ENCODE measurements at regions not wholly inside any gene's neighbourhood (a gene's known extent, or its start where the extent isn't known, plus 50 kb on each side); places are given as distances from the start of the nearest gene placed in this dataset.
A peak's percentile ranks its signal among the peaks of the same experiment; 100 is the strongest.
"Not testable (repeated sequence)": the region's sequence is repeated elsewhere in the genome, so short reads cannot be mapped to it uniquely, and the experiment has no call there.

DNA sequence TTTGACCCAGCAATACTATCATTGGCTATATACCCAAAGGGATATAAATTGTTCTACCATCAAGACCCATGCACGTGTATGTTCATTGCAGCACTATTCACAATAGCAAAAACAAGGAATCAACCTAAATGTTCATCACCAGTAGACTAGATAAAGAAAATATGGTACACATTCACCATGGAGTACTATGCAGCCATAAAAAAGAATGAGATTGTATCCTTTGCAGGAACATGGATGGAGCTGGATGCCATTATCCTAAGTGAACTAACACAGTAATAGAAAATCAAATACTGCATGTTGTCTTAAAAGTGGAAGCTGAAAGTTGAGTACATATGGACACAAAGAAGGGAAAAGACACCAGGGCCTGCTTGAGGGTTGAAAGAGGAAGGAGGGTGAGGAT is 803.1 kb upstream of the PCDH10 start:
- DNase-seq (ENCODE audit: low read depth), result no peak

DNA sequence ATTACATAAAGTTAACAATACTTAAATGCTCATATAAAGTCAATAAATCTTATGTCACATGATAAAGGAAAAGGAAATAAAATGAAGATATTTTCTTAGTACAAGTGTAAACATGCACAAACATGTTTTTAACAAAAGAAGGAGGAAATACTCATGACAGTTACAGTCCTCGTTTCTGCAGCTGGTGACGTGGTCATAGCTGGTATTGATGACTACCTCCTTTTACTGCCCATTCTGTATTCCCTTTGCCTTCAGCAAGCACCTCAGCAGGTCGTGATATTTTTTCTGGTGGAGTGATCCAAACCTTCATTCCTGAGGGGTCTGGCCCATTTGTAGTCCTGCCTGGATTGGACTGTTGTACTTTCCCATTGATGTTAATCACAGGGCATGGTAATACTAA is 797.5 kb upstream of the PCDH10 start:
- DNase-seq (ENCODE audit: low read depth), result not testable (repeated sequence)

DNA sequence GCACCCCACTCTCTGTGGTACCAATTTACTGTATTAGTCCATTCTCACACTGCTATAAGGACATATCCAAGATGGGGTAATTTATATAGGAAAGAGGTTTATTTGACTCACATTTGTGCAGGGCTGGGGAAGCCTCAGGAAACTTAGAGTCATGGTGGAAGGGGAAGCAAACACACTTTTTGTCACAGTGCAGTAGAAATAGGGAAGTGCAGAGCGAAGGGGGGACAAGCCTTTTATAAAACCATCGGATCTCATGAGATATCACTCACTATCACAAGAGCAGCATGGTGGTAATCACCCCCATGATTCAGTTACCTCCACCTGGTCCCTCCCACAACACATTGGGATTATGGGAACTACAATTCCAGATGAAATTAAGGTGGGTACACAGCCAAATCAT is 766.9 kb upstream of the PCDH10 start:
- no peak for DNase-seq (ENCODE audit: low read depth)

- DNase-seq (ENCODE audit: low read depth), result no peak
Observed at GRCh38 chr4:132383571-132384199, 765.4 kb upstream of the PCDH10 start.

- DNase-seq (ENCODE audit: low read depth), result no peak
Observed at GRCh38 chr4:132384709-132385108, 764.4 kb upstream of the PCDH10 start.

DNA sequence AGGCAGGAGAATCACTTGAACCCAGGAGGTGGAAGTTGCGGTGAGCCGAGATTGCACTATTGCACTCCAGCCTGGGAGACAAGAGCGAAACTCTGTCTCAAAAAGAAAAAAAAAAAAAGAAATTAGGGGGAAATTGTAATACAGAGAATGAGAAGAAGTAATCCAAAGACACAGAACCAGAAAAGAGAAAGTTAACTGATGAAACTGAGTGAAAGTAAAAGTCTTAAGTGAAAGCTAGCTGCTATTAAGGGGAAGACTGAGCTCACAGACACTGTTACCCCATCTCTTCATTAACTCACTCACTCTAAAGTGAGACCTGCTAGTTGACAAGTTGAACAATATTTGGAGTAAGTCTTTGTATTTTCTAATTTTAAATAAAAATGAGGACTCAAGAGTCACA is 763.0 kb upstream of the PCDH10 start:
- no peak for DNase-seq (ENCODE audit: low read depth)

- DNase-seq (ENCODE audit: low read depth), result no peak
Observed at GRCh38 chr4:132387060-132387459, 762.0 kb upstream of the PCDH10 start.

- DNase-seq (ENCODE audit: low read depth), result no peak
Observed at GRCh38 chr4:132395561-132395960, 753.5 kb upstream of the PCDH10 start.

GRCh38 chr4:132396636-132397035 is 752.5 kb upstream of the PCDH10 start:
- DNase-seq (ENCODE audit: low read depth), result no peak

- no peak for DNase-seq (ENCODE audit: low read depth)
Observed at GRCh38 chr4:132417220-132417619, 731.9 kb upstream of the PCDH10 start.

GRCh38 chr4:132427125-132427524 is 722.0 kb upstream of the PCDH10 start:
- DNase-seq (ENCODE audit: low read depth), result no peak

DNA sequence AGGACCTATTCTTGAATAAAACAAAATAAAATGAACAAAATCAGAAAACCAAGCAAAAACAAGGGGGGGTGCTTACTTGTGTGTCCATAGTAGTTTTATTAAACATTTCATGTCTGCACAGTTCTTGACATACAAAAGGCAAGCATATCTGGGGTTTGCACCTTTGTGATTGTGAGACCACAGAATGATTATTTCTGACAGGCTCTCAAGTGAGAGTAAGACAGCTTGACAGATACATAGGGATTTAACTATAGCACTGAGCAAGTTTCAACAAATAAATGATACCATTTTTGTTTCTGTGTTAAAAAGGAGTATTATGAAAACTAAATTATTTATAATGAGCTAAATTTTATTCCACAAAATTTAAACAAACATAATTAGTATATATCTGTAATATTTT is 712.0 kb upstream of the PCDH10 start:
- DNase-seq (ENCODE audit: low read depth), result no peak

DNA sequence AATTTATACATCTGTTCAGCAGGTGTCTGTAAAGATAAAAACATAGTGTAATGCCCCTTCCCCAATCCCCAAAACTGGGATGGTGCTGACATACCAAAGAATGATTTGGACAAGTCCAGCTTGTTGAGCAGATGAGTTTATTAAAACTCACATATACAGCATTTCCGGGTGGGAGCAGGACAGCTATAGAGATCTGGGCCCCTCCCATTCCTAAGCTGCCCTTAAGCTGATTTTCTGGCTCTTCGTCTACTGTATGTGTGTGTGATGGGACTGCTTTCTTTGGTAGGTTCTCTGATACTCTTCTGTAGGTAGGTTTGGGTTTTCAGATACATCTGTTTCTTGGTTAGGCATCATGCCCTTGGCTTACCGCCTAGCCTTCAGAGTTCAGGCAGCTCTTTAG is 703.7 kb upstream of the PCDH10 start:
- no peak for DNase-seq (ENCODE audit: low read depth)

DNA sequence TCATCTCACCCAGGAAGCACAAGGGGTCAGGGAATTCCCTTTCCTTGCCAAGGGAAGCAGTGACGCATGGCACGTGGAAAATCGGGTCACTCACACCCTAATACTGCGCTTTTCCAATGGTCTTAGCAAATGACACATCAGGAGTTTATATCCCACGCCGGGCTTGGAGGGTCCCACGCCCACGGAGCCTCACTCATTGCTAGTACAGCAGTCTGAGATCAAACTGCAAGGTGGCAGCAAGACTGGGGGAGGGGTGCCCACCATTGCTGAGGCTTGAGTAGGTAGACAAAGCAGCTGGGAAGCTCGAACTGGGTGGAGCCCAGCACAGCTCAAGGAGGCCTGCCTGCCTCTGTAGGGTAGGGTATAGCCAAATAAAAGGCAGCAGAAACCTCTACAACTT is 691.1 kb upstream of the PCDH10 start:
- DNase-seq (ENCODE audit: low read depth), result not testable (repeated sequence)

DNA sequence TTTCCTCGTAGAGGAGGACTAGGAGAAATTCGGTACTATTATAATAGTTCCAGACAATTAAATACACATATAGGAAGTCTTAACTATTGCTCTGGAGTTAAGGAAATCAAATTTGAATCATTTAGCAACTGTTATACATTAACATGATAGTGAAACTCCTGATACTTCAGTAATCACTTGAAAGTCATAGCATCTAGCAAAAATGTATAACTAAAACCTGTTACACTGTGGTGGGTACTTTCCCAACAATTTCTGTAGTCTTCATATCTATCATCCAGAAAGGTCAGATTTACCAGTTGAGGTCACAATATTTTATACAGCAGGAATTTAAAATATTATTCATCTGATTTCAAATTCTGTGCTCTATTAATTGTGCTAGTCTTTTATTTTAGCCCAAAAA is 669.6 kb upstream of the PCDH10 start:
- no peak for DNase-seq (ENCODE audit: low read depth)

DNA sequence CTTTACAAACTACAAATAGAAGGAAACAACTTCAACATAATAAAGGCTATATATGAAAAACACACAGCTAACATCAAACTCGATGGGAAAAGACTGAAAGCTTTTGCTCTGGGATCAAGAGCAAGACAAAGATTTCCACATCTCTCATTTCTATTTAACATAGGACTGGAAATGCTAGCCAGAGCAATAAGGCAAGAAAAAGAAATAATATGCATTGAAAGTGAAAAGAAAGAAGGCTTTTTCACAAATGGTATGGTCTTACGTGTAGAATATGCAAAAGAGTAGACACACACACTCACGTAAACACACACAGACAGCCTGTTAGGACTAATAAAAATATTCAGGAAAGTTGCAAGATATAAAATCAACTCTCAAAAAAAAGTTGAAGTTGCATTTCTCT is 660.5 kb upstream of the PCDH10 start:
- no peak for DNase-seq (ENCODE audit: low read depth)

GRCh38 chr4:132493476-132493875 is 655.6 kb upstream of the PCDH10 start:
- no peak for DNase-seq (ENCODE audit: low read depth)

GRCh38 chr4:132495267-132495812 is 653.8 kb upstream of the PCDH10 start:
- DNase-seq (ENCODE audit: low read depth), result not testable (repeated sequence)

DNA sequence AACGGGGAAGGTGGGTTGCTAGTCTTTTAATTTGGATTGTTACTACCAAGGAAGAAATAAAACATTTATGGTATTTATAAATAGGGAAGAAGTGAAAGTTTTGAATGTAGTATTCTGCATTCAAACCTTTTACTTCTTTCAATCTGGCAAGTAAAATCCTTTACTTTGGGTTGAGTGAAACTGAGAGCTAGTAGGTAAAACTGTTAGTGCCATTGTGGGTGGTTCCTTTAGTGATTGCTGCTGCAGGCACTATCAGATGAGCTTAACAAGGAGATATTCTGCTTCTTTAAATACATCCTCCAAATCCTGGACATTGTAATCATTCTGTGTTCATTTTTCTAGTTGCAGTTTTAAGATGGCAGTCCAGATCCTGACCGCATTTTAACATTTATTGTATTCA is 650.9 kb upstream of the PCDH10 start:
- DNase-seq (ENCODE audit: low read depth), result no peak

DNA sequence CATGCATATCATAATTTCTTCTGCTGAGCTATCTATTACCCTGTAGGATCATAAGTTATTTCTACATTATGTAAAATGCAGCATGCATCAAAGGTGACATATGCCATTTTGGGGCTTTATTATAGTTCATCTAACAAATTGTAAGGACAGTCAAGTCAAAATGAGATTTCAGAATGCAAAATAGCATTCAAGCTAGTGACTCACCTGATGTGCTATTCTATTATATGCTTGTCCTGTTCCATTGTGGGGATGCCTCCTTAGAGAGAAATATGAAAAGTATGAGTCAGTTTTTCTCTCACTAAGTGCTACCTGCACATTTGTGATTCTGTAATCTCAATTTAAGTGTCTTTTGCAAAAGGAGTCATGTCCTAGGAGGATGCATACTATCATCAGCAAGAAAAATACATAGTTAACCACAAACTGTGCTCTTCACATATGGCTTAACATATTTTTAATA is 647.0 kb upstream of the PCDH10 start:
- DNase-seq (ENCODE audit: low read depth), result no peak

DNA sequence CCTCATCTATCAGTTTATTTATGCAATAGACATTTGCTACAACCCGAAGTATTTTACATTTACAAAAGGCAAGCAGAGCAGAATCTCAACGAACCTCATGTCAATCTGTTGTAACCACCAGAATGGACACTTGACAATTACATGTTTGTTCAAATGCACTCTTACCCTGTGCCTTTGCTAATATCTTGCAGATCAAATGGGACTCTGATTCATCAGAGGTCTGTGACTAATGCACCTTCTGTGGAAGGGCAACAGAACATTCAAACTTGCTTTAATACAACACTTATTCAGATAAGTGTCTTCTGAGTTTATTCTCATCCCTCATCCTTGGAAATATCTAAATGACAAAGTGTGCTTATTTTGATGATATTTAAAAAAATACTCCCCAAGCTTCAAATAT is 644.7 kb upstream of the PCDH10 start:
- DNase-seq (ENCODE audit: low read depth), result peak; percentile 68

GRCh38 chr4:132506568-132506967 is 642.5 kb upstream of the PCDH10 start:
- DNase-seq (ENCODE audit: low read depth), result no peak

DNA sequence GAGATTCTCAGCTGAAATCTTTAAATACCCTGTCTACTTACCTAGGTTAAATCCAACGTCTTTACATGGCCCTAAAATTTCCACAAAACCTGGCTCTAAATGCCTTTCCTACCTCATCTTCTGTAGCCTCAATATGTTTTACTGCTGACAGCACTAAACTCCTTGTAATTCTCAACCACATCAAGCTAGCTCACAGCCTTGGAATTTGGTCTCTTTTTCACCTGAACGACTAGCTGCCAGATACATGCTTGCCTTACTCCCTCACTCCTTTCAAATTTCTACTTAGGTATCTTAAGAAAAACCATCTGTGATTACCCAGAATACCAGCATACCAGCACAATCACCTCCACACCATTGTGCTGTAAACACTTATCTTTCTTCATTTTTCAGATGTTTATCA is 635.6 kb upstream of the PCDH10 start:
- DNase-seq (ENCODE audit: low read depth), result no peak

GRCh38 chr4:132526652-132527051 is 622.4 kb upstream of the PCDH10 start:
- DNase-seq (ENCODE audit: low read depth), result no peak
